HG02642 (cell line): ENCODE measurements at regions not wholly inside any gene's neighbourhood (a gene's known extent, or its start where the extent isn't known, plus 50 kb on each side); places are given as distances from the start of the nearest gene placed in this dataset.

Source experiments
- ATAC-seq: cut with Tn5 transposase; IDR thresholded peaks from one replicate; pipeline ENCODE4 v1.9.1; 2021; ENCODE audit warnings: mild to moderate bottlenecking; ENCODE audit not compliant: unreplicated experiment, poor library complexity

- ATAC-seq, result no peak
These were observed 90.2 kb upstream of the ARHGAP28 start for GRCh38 chr18:6639305-6639704.

DNA sequence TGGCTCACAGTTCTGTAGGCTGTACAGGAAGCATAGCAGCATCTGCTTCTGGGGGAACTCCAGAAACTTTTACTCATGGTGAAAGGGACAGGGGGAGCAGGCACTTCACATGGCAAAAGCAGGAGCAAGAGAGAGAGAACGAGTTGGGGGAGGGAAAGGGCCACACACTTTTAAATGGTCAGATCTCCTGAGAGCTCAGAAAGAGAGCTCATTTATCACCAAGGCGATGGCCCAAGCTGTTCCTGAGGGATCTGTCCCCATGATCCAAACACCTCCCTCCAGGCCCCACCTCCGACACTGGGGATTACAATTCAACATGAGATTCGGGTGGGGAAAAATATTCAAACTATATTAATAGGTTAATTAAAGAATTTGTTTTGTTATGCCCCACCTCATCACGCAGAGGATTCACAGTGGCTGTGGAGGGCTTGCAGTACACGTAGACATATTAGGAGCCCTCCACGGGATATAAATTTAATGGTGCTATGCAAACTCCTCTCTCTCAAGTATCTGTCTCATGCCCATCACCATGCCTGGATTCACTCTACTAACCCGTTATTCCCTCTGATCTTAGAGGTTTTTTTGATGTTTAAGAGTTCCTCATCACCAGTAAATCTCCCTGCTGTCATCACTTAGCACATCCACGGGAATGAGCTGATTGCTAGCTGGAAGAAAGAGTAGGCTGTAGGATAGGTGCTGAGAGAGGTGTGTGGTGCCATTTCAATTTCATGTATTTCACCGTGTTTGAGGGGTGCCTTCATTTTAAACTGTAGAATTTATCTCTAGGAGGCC, 84.5 kb upstream of the ARHGAP28 start:
- ATAC-seq, result no peak

GRCh38 chr18:6646801-6647200, 82.7 kb upstream of the ARHGAP28 start:
- no peak for ATAC-seq

DNA sequence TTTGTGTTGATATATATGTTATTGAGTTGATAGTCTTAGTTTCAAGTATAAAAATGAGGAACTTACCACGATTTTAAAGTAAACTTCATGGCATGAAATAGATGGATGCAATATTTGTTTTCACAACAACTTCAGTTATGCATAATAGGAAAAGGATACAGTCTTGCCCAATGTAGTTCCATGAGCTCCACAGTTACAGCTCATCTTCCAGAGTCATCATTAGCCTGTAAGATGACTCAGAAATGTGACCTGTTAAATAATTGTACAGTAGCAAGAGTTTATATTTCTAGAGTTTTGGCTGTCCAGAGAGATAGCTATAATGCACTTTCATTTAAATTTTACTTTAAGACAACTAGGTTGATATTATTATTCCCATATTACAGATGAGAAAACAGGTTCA, 80.9 kb upstream of the ARHGAP28 start:
- ATAC-seq, result no peak

DNA sequence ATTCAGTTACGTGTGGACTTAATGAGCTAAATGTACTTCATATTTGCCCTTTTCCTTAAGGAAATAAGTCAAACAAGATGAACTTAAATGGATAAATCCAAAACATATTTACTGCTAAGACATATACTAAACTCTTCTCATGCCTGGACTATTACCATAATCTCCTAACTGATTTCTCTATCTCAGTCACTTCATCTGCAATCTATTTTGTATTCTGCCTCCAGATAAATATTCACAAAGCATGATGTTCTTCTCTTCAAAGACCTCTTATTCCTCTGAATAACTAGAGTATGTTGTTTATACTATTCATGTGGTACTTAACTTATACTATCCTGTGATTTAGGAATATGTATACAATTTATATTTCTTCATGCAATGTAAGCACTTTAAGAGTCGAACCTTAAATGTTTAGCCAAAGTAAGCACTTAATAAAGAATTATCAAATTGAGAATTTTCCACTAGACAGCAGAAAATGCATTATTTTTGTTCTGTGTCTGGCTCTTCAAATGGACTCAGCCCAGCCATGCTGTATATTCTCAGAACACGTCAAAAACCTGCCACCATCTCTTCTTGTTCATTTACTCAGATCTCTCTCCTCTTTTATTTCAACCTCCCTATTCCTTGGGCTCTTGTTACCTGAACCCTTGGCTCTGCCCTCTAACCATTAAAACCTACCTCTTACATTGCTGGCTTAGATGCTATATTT, 79.9 kb upstream of the ARHGAP28 start:
- no peak for ATAC-seq

DNA sequence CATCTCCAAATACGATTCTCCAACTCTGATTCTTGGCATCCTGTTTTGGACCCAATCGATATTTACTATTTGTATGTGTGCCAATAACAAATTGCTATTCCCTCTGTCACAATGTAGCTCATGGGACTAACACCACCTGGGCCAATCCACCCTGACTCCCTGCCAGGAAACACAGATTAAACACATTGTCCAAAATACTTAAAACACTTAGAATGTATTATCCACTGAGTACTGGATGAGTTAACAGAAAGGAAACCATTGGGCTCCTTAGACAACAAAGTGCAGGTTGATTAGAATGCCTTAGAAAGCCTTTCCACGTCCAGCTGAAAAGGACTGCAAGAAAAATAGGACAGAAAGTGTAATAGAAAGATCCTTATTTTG, 79.4 kb upstream of the ARHGAP28 start:
- ATAC-seq, result no peak

GRCh38 chr18:6650747-6651146, 78.8 kb upstream of the ARHGAP28 start:
- ATAC-seq, result no peak

DNA sequence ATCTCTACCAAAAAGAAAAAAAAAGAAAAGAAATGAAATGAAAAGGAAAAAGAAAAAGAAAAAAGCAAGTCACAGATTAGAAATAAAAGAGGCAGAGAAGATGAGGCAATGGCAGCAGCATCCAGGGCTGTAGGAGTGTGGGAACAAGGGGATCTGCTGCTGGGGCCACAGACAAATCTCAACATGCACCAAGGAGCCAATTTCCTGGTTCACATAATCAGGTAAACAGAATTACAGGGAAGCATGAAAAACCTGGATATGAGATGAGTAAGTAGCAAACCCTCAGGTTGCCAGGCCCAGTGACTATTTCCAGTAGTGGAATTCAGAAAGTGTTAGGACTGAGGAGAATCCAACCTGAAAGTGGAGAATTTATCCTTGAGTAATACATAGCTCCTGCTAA, 77.4 kb upstream of the ARHGAP28 start:
- ATAC-seq, result no peak

- ATAC-seq, result no peak
These were observed 75.6 kb upstream of the ARHGAP28 start for GRCh38 chr18:6653880-6654279.

DNA sequence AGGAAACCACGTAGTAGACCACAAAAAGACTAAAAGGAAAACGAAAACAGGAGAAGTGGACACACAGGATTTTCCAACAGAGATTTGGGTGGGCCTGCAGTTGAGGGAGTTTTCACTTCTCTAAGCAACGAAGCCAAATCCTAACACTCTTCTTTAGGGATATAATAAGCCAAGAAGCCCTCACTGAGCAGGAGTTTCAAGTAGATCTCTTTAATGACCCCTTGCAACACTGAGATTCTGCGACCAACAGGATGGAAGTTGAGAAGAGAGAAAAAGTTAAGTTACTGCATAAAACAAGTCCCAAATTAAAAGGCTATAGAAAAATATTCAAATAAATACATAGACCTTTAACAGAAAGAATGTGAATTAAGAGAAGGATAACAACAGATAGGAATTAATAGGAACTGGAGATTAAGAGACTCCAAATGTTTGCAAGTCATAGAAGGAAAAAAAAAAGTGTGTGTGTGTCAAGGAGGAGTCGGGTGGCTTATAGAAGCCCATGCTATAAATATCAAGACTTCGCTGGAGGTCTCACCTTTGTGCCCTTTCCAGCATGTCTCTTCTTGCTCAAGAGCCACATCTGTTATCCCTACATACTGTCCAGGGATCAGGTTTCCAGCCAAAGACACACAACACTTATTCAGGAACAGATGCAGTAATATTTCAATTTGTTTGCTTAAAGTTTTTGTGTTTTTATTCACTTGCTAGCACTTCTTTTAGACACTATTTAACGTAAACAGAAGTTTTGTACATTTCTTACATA, 69.4 kb upstream of the ARHGAP28 start:
- ATAC-seq, result no peak

DNA sequence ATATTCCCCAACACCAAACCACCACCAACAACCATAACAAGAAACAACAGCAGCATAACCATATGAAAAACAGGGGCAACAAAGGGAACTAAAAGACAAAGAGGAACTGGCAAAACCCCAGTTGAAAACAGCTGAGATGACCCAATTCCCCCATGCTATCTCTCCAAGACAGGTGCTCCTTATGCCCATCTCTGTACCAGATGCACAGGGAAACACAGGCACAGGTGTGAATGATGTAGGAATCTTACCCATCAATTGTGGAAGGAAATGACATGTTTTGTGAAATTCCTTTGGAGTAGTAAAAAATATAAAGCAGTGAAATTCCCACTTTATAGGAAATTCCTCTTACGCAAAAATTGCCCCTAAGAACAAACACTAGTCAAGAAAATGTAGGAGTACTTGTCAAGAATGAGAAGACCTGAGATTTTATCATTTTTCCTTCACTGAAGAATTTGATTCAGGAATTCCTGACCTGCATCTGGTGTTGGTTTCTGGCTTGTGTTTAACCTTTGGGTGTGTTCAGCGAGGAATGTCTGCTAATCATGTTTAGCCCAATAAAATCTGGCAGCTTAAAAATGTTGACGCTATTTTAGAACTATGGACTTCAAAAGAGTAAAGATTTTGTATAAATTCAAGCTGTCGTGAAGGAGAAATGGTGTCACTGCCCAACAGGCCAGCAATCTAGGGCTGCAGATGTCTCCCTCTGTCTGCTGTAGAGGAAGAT, 67.7 kb upstream of the ARHGAP28 start:
- no peak for ATAC-seq

DNA sequence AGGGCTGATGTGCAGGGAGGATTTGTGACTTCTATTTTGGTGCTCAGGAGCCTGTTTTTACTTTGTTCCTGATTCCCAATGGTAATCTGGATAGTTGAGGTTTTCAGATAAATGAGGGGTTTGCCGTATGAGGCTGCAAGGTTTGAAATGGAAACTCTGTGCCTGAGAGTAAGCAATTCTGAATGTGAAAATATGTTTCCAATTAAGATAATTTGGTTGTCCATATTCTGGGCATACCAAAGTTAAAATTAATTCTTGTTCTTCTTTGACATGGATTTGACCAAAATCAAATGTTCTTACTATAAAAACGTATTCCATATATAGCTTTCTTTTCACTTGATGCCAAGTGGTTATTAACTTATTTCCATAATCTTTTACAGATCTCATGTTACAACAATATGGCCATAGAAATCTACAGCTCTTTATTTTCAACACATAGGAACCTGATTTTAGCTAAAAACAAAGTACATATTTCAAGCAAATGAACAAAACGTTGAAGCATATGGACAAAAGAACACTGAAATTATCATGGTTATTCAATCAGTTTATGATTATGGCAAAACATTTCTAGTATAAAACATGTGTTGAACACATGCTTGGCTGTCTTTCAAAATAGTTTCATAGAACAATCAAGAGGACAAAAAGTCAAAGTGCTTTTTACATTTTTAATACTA, 63.4 kb upstream of the ARHGAP28 start:
- ATAC-seq, result no peak

- ATAC-seq, result no peak
These were observed 60.7 kb upstream of the ARHGAP28 start for GRCh38 chr18:6668836-6669235.

- no peak for ATAC-seq
These were observed 56.7 kb upstream of the ARHGAP28 start for GRCh38 chr18:6672821-6673308.

GRCh38 chr18:6677086-6677485, 52.4 kb upstream of the ARHGAP28 start:
- ATAC-seq, result no peak

- no peak for ATAC-seq
These were observed 50.3 kb upstream of the ARHGAP28 start for GRCh38 chr18:6679201-6679600.
